ENCODE measurements at regions not wholly inside any gene's neighbourhood (a gene's known extent, or its start where the extent isn't known, plus 50 kb on each side); places are given as distances from the start of the nearest gene placed in this dataset.

GRCh38 chr22:25511725-25512124 lies 52.8 kb upstream of the GRK3 start:
- ATAC-seq (replicated peaks in 1 of 2) (no peak), DNase-seq (no peak)
- peaks cover 1 to 3% of the 10 kb centered on the region in 2 donors for H3K36me3 Mint-ChIP-seq (ENCODE audit: insufficient read depth in 2 of 2)
- no peaks in the 10 kb centered on the region for H3K4me1 Mint-ChIP-seq (ENCODE audit: low read depth)
- no peak overlapping the region for H3K27ac Mint-ChIP-seq
- H3K9me3 Mint-ChIP-seq, result peaks cover 0 to 3% of the 10 kb centered on the region in 2 donors
- no peak overlapping the region for H3K4me3 Mint-ChIP-seq
- H3K27me3 Mint-ChIP-seq (ENCODE audit: low read depth), result no peaks in the 10 kb centered on the region

GRCh38 chr22:25514436-25515180 lies 49.9 kb upstream of the GRK3 start:
- no peak overlapping the region for H3K4me3 Mint-ChIP-seq
- H3K27me3 Mint-ChIP-seq (ENCODE audit: low read depth), result no peaks in the 10 kb centered on the region
- H3K9me3 Mint-ChIP-seq, result no peaks in the 10 kb centered on the region
- ATAC-seq (replicated peaks in 1 of 2), result no peak
- no peak for DNase-seq
- H3K4me1 Mint-ChIP-seq (ENCODE audit: low read depth), result no peaks in the 10 kb centered on the region
- peaks cover 1 to 3% of the 10 kb centered on the region in 2 donors for H3K36me3 Mint-ChIP-seq (ENCODE audit: insufficient read depth in 2 of 2)
- H3K27ac Mint-ChIP-seq, result no peak overlapping the region
